Kidney (tissue), 13 donors: ENCODE measurements at regions not wholly inside any gene's neighbourhood (a gene's known extent, or its start where the extent isn't known, plus 50 kb on each side); places are given as distances from the start of the nearest gene placed in this dataset.

Experiments used
- DNase-seq, 5 donors: peaks; one replicate each; pipeline ENCODE4 v3.0.0-alpha.2; 2013 to 2020
- FAIRE-seq: peaks from 2 replicates; lab custom pipeline; 2012; peaks lifted over from hg19 to GRCh38; lab: Jason Lieb, UNC
- H3K27ac ChIP-seq, 2 donors: one replicate each; pipeline ENCODE4 v1.7.0; 2013; ENCODE audit warnings: low read depth in 2 of 2, low read length in 2 of 2, inconsistent platforms in 1 of 2
- H3K27me3 ChIP-seq: one replicate; pipeline ENCODE4 v1.7.1; 2013; ENCODE audit warnings: low read length, inconsistent platforms; ENCODE audit not compliant: control insufficient read depth, insufficient read depth
- H3K36me3 ChIP-seq, 3 donors: one replicate each; pipeline versions ENCODE4 v1.7.0 to v1.7.1; 2013; ENCODE audit warnings: low read length in 3 of 3, control low read depth in 1 of 3, inconsistent platforms in 1 of 3; ENCODE audit not compliant: insufficient read depth in 3 of 3, control insufficient read depth in 2 of 3
- H3K4me1 ChIP-seq, 3 donors: one replicate each; pipeline versions ENCODE4 v1.7.0 to v1.7.1; 2013; ENCODE audit warnings: low read length in 3 of 3, inconsistent platforms in 1 of 3, low read depth in 1 of 3; ENCODE audit not compliant: control insufficient read depth in 2 of 3, insufficient read depth in 2 of 3
- H3K4me3 ChIP-seq, 3 donors: one replicate each; pipeline versions ENCODE4 v1.7.0 to v1.8.1; 2013; ENCODE audit warnings: low read length in 3 of 3, control low read depth in 1 of 3, inconsistent platforms in 1 of 3
- H3K9ac ChIP-seq, 3 donors: one replicate each; pipeline versions ENCODE4 v1.7.0 to v1.7.1; 2013; ENCODE audit warnings: low read length in 3 of 3, control low read depth in 1 of 3, inconsistent platforms in 1 of 3
- H3K9me3 ChIP-seq, 3 donors: one replicate each; pipeline versions ENCODE4 v1.7.0 to v1.7.1; 2013; ENCODE audit warnings: low read length in 3 of 3, control low read depth in 1 of 3, inconsistent platforms in 1 of 3; ENCODE audit not compliant: control insufficient read depth in 2 of 3, insufficient read depth in 1 of 3
- CTCF ChIP-seq: IDR thresholded peaks from 3 replicates; pipeline ENCODE4 v1.5.1; 2012; ENCODE audit warnings: mild to moderate bottlenecking, moderate library complexity, borderline replicate concordance; ENCODE audit not compliant: insufficient read depth; ENCODE audit errors: extremely low read depth
- intact Hi-C: fragments of 100-400 bp; cut with DNase I; formaldehyde crosslinking; loops from one replicate; pipeline ENCODE4 v1.11.1; 2022
- donor health status: control.
- donor health status: control.
- donor health status: control.
- donor health status: control.
- donor health status: control.
- donor health status: DM: yes; HTN: yes; CAD: no.
- donor health status: Normal renal cell carcinoma (clear cell type).

- H3K27ac ChIP-seq = no peak overlapping the region
- intact Hi-C loops = no loop called here
- no peak for FAIRE-seq
- no peak overlapping the region for H3K4me3 ChIP-seq
- no peaks in the 10 kb centered on the region for H3K27me3 ChIP-seq
- H3K9ac ChIP-seq = no peak overlapping the region
- no peak for TF ChIP-seq CTCF
- H3K9me3 ChIP-seq = no peaks in the 10 kb centered on the region
- DNase-seq = no peak
- no peaks in the 10 kb centered on the region for H3K36me3 ChIP-seq
- no peaks in the 10 kb centered on the region for H3K4me1 ChIP-seq
Observed at GRCh38 chr7:52114509-52114908, 797.9 kb upstream of the COBL start.

- FAIRE-seq (no peak), DNase-seq (no peak)
- no peaks in the 10 kb centered on the region for H3K9me3 ChIP-seq
- H3K27ac ChIP-seq = no peak overlapping the region
- intact Hi-C loops = no loop called here
- no peaks in the 10 kb centered on the region for H3K4me1 ChIP-seq
- H3K4me3 ChIP-seq = no peak overlapping the region
- H3K27me3 ChIP-seq = no peaks in the 10 kb centered on the region
- H3K36me3 ChIP-seq = no peaks in the 10 kb centered on the region
- TF ChIP-seq CTCF = no peak
- H3K9ac ChIP-seq = no peak overlapping the region
Observed at GRCh38 chr7:52114056-52114455, 797.4 kb upstream of the COBL start.

- H3K36me3 ChIP-seq = no peaks in the 10 kb centered on the region
- no peaks in the 10 kb centered on the region for H3K9me3 ChIP-seq
- H3K27ac ChIP-seq = no peak overlapping the region
- DNase-seq (no peak), FAIRE-seq (no peak)
- H3K27me3 ChIP-seq = no peaks in the 10 kb centered on the region
- intact Hi-C loops = no loop called here
- no peak for TF ChIP-seq CTCF
- no peaks in the 10 kb centered on the region for H3K4me1 ChIP-seq
- no peak overlapping the region for H3K4me3 ChIP-seq
- no peak overlapping the region for H3K9ac ChIP-seq
Observed at GRCh38 chr7:52107355-52107754, 790.7 kb upstream of the COBL start.

GRCh38 chr7:52095861-52096260 lies 779.3 kb upstream of the COBL start:
- no peaks in the 10 kb centered on the region for H3K27me3 ChIP-seq
- no peaks in the 10 kb centered on the region for H3K4me1 ChIP-seq
- no peak overlapping the region for H3K4me3 ChIP-seq
- no peak for TF ChIP-seq CTCF
- peaks cover 0 to 2% (median 2%) of the 10 kb centered on the region in 3 donors for H3K9me3 ChIP-seq
- no peaks in the 10 kb centered on the region for H3K36me3 ChIP-seq
- intact Hi-C loops = no loop called here
- H3K9ac ChIP-seq = no peak overlapping the region
- FAIRE-seq (no peak), DNase-seq (no peak)
- H3K27ac ChIP-seq = no peak overlapping the region
